ENCODE measurements at regions not wholly inside any gene's neighbourhood (a gene's known extent, or its start where the extent isn't known, plus 50 kb on each side); places are given as distances from the start of the nearest gene placed in this dataset.
A peak's percentile ranks its signal among the peaks of the same experiment; 100 is the strongest.
"Not testable (repeated sequence)": the region's sequence is repeated elsewhere in the genome, so short reads cannot be mapped to it uniquely, and the experiment has no call there.

DNA sequence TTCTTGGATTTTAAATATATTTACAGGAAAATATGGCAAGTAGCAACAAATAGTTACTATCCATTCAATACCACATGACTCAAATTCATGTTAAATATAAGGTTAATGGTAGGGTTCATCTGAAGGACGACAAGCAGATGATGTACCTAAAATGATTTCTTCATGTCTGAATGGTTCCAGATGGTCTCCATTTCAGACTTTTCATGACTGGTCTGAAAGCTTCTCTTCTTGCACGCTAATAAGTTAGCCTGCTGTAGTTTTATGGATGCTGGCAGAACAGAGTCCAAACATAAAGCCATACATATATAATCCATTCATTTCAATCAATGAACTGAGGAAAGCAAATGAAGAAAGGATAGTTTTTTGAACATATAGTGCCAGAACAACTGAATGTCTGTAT lies 257.0 kb upstream of the MGAT4C start:
- peak; percentile 45 for DNase-seq

DNA sequence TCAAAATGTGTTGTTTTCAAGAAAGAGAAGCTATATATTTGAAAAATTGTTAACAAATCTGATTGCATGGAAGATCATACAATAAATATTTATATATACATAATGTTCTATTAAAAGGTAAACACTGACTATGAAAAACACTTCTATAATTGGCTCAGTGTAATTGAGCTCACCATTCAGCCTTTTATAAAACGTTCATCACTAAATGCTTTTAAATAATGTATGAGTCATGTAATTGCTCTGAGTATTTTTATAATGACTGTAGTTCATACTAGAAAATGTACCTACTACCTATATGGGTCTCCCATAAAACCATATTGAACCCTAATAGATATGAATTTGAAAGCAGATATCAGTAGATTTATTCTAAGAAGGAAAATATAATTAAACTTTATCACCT lies 240.4 kb upstream of the MGAT4C start:
- DNase-seq = no peak

DNA sequence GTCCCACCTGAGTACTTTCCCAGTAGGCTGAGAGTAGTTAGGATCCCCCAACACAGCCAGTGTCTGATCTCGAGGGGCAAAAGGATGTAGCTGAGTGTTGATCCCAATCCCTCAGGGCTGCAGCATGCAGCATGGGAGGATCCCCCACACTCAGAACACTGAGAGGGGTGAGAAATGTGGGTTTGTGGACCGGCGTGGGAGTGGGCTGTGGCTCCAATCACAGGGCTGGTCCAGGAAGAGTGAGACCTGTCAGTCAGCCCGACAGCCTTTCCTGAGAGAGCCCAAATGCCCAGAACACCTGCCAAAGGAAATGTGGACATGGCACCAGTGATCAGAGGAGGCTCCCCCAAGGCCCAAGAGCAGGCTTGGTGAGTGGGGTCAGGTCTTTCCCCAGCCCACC lies 228.3 kb upstream of the MGAT4C start:
- no peak for DNase-seq

DNA sequence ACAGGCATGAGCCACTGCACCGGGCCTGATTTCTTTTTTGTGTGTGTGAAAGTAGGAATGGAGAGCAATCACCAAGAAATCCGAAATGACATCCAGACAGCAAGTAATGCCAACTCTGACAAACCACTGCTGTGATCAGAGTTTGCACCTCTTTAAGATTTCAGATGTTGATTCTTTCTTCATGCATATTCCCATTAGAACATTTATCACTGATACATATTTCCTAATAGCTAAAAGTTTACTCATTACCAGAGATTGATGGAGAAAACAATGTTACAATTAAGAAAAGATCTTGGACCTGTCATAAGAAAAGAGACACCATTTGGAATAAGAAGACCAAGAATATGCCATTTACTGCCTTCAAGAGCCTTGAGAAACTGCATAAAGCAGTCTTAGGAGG lies 217.0 kb upstream of the MGAT4C start:
- no peak for DNase-seq

GRCh38 chr12:86456776-86457175 lies 200.6 kb upstream of the MGAT4C start:
- no peak for DNase-seq

DNA sequence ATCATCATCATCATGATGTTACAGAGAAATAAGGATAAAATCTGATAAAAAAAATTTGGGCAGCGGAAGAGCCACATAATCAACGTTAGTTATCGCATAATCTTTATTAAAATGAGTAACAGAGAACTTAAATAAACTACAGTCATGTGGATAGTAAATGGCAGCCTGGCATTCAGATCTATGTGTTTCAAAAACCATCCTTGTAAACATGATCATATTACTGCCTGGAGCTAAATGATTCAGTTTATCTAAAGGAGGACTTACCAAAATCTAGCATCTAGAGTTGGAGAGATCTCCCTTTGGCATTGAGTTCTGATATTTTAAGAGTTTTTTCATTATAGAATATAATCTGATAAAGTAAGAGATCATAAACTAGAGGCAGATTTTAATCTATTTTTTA lies 200.1 kb upstream of the MGAT4C start:
- DNase-seq = no peak

GRCh38 chr12:86445356-86445755 lies 189.2 kb upstream of the MGAT4C start:
- no peak for DNase-seq

GRCh38 chr12:86435053-86435452 lies 178.9 kb upstream of the MGAT4C start:
- peak; percentile 25 for DNase-seq

- DNase-seq = no peak
Observed at GRCh38 chr12:86429824-86430223, 173.6 kb upstream of the MGAT4C start.

DNA sequence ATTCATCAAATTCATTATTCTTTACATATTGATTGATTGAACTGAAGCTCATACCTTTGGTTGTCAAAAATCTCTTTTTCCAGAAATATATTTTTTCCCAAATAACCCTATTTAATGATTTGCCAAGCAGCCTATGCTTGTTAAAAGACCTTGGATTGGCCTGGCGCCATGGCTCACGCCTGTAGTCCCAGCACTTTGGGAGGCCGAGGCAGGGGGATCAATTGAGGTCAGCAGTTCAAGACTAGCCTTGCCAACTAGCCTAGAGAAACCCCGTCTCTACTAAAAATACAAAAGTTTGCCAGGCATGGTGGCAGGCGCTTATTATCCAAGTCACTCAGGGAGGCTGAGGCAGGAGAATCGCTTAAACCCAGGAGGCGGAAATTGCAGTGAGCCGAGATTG lies 165.1 kb upstream of the MGAT4C start:
- no peak for DNase-seq

DNA sequence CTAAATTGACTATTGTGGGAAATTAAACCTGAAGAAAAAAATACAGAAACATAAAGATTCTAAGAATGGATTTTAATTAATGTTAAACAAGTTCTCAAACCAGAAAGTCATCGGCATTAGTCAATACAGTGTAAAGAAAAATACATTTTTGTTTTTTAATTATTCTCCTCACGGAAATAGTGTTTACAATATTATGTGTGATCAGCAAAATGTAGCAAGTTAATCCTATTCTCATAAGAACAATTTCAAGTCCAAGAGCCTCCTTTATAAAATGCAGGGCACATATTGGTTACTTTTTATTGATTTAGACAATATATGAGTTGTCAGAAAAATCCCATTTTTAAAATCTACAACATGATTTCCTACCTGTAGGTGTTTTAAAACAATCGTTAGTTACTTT lies 158.0 kb upstream of the MGAT4C start:
- no peak for DNase-seq

DNA sequence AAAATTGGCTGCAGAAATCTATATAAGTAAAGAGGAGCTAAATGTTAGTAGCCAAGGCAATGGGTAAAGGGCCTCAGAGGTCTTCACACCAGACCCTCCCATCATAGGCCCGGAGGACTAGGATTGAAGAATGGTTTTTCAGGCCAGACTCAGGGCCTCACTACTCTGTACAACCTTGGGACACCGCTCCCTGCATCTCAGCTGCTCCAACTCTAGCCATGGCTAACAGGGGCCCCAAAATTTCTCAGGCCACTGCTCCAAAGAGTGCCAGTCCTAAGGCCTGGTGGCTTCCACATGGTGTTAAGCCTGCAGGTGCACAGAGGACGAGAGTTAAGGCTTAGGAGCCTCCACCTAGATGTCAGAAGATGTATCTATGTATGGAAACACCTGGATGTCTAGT lies 155.5 kb upstream of the MGAT4C start:
- no peak for DNase-seq

GRCh38 chr12:86407620-86408208 lies 151.5 kb upstream of the MGAT4C start:
- DNase-seq = no peak

GRCh38 chr12:86389949-86390348 lies 133.8 kb upstream of the MGAT4C start:
- DNase-seq = no peak

DNA sequence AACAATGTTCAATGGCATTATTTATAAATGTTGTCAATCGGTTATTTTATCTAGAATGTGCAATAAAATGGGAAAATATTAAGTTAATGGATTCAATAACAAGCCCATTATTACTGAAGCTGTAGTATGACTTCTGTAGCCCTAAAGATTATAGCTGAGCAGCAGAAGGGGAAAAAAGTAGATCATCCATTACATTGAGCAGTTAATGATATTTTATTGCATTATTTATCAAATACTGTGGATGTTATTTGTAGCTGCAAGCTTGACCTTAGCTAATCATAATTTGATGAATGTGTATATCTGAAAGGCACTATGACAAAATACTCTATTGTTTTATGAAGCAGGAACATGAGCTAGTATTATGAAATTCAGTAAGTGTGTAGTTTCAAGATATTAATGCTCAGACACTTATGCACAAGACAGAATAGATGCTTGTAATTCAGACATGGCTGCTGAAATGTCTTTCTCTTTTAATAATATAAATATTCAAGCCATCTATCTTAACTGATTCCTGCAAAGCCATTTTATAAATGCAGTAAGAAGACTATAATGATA lies 131.5 kb upstream of the MGAT4C start:
- DNase-seq = no peak

DNA sequence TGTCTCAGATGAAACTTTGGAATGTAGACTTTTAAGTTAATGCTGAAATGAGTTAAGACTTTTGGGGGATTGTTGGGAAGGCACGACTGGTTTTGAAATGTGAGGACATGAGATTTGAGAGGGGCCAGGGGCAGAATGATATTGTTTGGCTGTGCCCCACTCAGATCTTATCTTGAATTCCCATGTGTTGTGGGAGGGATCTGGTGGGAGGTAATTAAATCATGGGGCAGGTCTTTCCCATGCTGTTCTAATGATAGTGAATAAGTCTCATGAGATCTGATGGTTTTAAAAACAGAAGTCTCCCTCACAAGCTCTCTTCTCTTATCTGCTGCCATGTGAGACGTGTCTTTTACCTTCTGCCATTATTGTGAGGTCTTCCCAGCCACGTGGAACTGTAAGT lies 127.6 kb upstream of the MGAT4C start:
- not testable (repeated sequence) for DNase-seq

DNA sequence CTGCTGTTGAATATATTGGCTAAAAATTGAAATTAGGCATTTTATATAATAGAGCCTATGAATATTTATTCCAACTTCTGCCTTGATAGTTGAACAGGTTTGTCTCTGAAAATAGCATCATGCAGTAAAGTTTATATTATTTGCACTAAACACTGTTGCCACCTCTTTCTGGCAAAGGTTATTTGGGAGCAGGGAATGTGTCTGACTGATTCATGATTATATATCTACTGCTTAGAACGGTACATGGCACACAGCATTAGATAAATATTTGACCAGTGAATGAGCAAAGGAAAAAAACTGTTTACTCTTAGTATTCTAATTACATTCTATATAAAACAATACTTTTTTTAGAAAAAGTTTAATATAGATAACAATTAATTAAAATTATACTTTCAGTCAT lies 123.1 kb upstream of the MGAT4C start:
- no peak for DNase-seq

- DNase-seq = no peak
Observed at GRCh38 chr12:86376052-86376451, 119.9 kb upstream of the MGAT4C start.

DNA sequence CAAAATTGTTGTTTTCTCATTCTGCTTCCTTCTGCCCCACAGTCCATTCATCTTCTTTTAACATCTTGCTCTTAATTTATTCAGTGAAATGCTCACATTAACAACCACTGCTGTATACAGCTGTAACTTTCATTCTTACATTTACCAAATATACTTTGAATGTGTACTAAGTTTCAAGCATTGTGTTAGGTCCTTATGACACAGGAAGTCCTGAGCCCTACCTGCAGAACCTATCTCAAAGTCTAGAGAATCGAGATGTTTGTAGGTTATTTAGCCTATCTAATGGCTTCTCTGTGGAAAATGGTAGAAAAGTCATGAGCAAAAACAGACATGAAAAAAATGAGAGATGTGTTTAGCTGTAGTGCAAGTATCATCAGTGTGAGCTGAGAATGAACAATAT lies 117.6 kb upstream of the MGAT4C start:
- no peak for DNase-seq

- DNase-seq = no peak
Observed at GRCh38 chr12:86367137-86367536, 110.9 kb upstream of the MGAT4C start.

DNA sequence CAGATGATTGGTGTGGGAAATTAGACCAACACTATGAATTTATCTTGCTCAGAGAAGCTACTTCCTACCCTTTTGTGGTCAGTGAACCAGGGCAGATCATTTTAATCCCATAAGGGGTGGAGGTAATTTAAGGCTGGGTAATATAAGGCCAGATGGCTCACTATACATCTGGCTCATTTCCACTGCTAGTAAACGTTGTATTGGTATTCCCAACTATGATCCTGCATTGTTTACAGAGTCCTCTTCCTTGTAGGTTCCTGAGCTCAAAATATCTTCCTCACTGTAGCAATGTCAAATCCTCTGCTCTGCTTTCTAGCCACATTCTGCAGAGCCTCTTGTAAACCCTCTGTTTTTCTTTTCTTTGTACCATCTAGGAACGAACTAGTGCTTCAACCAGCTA lies 93.0 kb upstream of the MGAT4C start:
- DNase-seq = peak; percentile 66

- no peak for DNase-seq
Observed at GRCh38 chr12:86333955-86334522, 77.8 kb upstream of the MGAT4C start.

DNA sequence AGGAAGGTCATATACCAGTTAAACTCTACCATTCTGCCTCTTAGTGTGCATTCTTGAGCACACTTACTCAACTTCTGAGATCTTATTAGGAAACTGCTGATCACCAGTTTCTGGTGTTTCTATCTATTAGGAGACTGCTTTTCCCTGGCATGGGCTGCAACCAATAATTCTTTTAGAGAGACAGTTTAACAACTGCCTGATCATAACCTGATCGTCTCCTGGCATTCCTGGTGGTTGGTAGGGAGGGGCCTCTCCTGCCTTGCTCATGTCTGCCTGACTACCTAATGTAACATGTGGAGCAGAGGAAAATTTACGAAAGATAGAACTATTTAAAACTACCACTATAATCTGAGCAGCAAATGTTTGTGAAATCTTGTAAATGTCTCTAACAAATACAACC lies 75.3 kb upstream of the MGAT4C start:
- DNase-seq = no peak

DNA sequence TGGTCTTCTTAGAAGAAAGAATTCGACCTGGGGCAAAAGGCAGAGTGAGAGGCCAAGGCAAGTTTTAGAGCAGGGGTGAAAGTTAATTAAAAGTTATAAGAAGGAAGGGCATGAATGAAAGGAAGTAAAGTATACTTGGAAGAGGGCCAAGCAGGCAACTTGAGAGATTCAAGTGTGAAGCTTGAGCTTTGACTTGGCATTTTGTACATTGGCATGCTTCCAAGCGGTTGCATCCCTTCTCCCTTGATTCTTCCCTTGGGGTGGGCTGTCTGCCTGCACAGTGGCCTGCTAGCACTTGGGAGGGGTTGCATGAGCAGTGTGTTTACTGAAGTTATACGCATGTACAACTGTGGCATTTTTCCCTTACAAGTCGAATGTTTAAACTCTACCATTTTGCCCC lies 74.8 kb upstream of the MGAT4C start:
- peak; percentile 15 for DNase-seq

- no peak for DNase-seq
Observed at GRCh38 chr12:86312232-86312631, 56.0 kb upstream of the MGAT4C start.

Data from NCI-H446 treated with DMSO at 0.1 percent for 48 hours (cell line).